ENCODE measurements at regions not wholly inside any gene's neighbourhood (a gene's known extent, or its start where the extent isn't known, plus 50 kb on each side); places are given as distances from the start of the nearest gene placed in this dataset.

- no peak for TF ChIP-seq CTCF (IDR thresholded peaks at IDR 0.05; ENCODE audit: low read length)
- TF ChIP-seq EZH2 (IDR thresholded peaks at IDR 0.05; ENCODE audit: borderline replicate concordance, low read length), result no peak
Observed at GRCh38 chr13:104295537-104295936, 1229.3 kb upstream of the SLC10A2 start.
